CD14-positive monocyte (primary cell): ENCODE measurements at regions not wholly inside any gene's neighbourhood (a gene's known extent, or its start where the extent isn't known, plus 50 kb on each side); places are given as distances from the start of the nearest gene placed in this dataset.

Experiments used
- DNase-seq, 3 donors: peaks; one replicate each; pipeline ENCODE4 v3.0.0-alpha.2; 2011 to 2022
- H2AFZ ChIP-seq: 2 replicates; pipeline ENCODE4 v1.6.0; 2012; ENCODE audit warnings: mild to moderate bottlenecking, low read depth, low read length, inconsistent platforms; ENCODE audit not compliant: insufficient read depth, poor library complexity, severe bottlenecking
- H3K27ac ChIP-seq, 2 donors: 1 replicate in 1 of 2; 2 replicates in 1 of 2; pipeline ENCODE4 v1.5.1; 2012 to 2013; ENCODE audit warnings: low read length in 2 of 2, control low read depth in 1 of 2, inconsistent platforms in 1 of 2, low read depth in 1 of 2, mild to moderate bottlenecking in 1 of 2
- H3K27me3 ChIP-seq, 2 donors: one replicate each; pipeline versions ENCODE4 v1.6.0 to v1.6.1; 2011 to 2013; ENCODE audit warnings: low read length in 2 of 2; ENCODE audit not compliant: control insufficient read depth in 2 of 2, insufficient read depth in 2 of 2
- H3K36me3 ChIP-seq, 2 donors: replicated peaks in 1 of 2; 1 replicate in 1 of 2; 2 replicates in 1 of 2; pipeline versions ENCODE4 v1.5.1 to v1.6.1; 2012 to 2013; ENCODE audit warnings: low read length in 2 of 2, control low read depth in 1 of 2, inconsistent platforms in 1 of 2, mild to moderate bottlenecking in 1 of 2; ENCODE audit not compliant: insufficient read depth in 2 of 2, control insufficient read depth in 1 of 2
- H3K4me1 ChIP-seq, 2 donors: 1 replicate in 1 of 2; 2 replicates in 1 of 2; pipeline versions ENCODE4 v1.5.1 to v1.6.1; 2012 to 2013; ENCODE audit warnings: low read length in 2 of 2, control low read depth in 1 of 2, inconsistent platforms in 1 of 2, mild to moderate bottlenecking in 1 of 2, moderate library complexity in 1 of 2; ENCODE audit not compliant: insufficient read depth in 2 of 2, control insufficient read depth in 1 of 2
- H3K4me2 ChIP-seq: replicated peaks from 2 replicates; pipeline ENCODE3; 2012; ENCODE audit warnings: low read length, moderate library complexity, mild to moderate bottlenecking; ENCODE audit not compliant: poor library complexity, severe bottlenecking; ENCODE audit errors: extremely low read depth
- H3K4me3 ChIP-seq, 3 experiments: fragments of 200-600 bp in 1 of 3; sonication (generic) in 1 of 3; replicated peaks in 1 of 3; 1 replicate in 2 of 3; 2 replicates in 1 of 3; pipeline ENCODE4 v1.5.1; 2011 to 2013; ENCODE audit warnings: low read length in 3 of 3, mild to moderate bottlenecking in 3 of 3, control low read depth in 2 of 3, low read depth in 2 of 3, inconsistent platforms in 1 of 3, moderate library complexity in 1 of 3
- H3K79me2 ChIP-seq: 2 replicates; pipeline ENCODE4 v1.6.0; 2012; ENCODE audit warnings: mild to moderate bottlenecking, control low read depth, inconsistent platforms, low read length, moderate library complexity; ENCODE audit not compliant: insufficient read depth
- H3K9ac ChIP-seq: 2 replicates; pipeline ENCODE4 v1.6.0; 2017; ENCODE audit warnings: low read length, mild to moderate bottlenecking; ENCODE audit not compliant: insufficient read depth, poor library complexity, severe bottlenecking
- H3K9me3 ChIP-seq, 2 donors: replicated peaks in 1 of 2; 1 replicate in 1 of 2; 2 replicates in 1 of 2; pipeline versions ENCODE4 v1.5.1 to v1.6.1; 2012 to 2013; ENCODE audit warnings: low read length in 2 of 2, control low read depth in 1 of 2; ENCODE audit not compliant: control insufficient read depth in 1 of 2, insufficient read depth in 1 of 2
- H4K20me1 ChIP-seq: 2 replicates; pipeline ENCODE4 v1.6.0; 2012; ENCODE audit warnings: mild to moderate bottlenecking, low read length, control low read depth, moderate library complexity; ENCODE audit not compliant: insufficient read depth
- H3K27ac Mint-ChIP-seq, 7 donors: one replicate each; pipeline ENCODE4 v1.8.0; 2020; ENCODE audit warnings: mild to moderate bottlenecking in 7 of 7, mixed read lengths in 7 of 7, moderate library complexity in 6 of 7, inconsistent platforms in 2 of 7
- H3K27me3 Mint-ChIP-seq, 3 donors: one replicate each; pipeline ENCODE4 v1.8.0; 2021 to 2022; ENCODE audit warnings: low read depth in 3 of 3, mild to moderate bottlenecking in 3 of 3, mixed read lengths in 3 of 3, moderate library complexity in 3 of 3, inconsistent platforms in 1 of 3
- H3K36me3 Mint-ChIP-seq, 2 donors: one replicate each; pipeline ENCODE4 v1.8.0; 2020; ENCODE audit warnings: mixed read lengths in 2 of 2, inconsistent platforms in 1 of 2, mild to moderate bottlenecking in 1 of 2
- H3K4me1 Mint-ChIP-seq: one replicate; pipeline ENCODE4 v1.8.0; 2020; ENCODE audit warnings: mild to moderate bottlenecking, mixed read lengths
- H3K4me3 Mint-ChIP-seq, 2 donors: one replicate each; pipeline ENCODE4 v1.8.0; 2020; ENCODE audit warnings: mild to moderate bottlenecking in 2 of 2, mixed read lengths in 2 of 2, moderate library complexity in 1 of 2
- H3K9me3 Mint-ChIP-seq, 7 donors: one replicate each; pipeline ENCODE4 v1.8.0; 2020 to 2022; ENCODE audit warnings: mixed read lengths in 7 of 7, mild to moderate bottlenecking in 6 of 7, moderate library complexity in 6 of 7, inconsistent platforms in 2 of 7
- WGBS: methylation state at CpG from one replicate; pipeline ENCODE4 v1.1.5; 2013; ENCODE audit warnings: missing lambda C conversion rate; ENCODE audit not compliant: insufficient coverage; 5-methylcytosine and 5-hydroxymethylcytosine counted together
- intact Hi-C, 2 donors: fragments of 100-400 bp; cut with micrococcal nuclease; formaldehyde crosslinking; loops; one replicate each; pipeline versions ENCODE4 v1.15.0 to v1.15.1; 2023
- TF ChIP-seq, protein P1 (sequence below): fragments of 200-600 bp; IDR thresholded peaks from one replicate; pipeline ENCODE4 v1.8.0; 2022; ENCODE audit warnings: antibody characterized with exemption, mild to moderate bottlenecking

DNA sequence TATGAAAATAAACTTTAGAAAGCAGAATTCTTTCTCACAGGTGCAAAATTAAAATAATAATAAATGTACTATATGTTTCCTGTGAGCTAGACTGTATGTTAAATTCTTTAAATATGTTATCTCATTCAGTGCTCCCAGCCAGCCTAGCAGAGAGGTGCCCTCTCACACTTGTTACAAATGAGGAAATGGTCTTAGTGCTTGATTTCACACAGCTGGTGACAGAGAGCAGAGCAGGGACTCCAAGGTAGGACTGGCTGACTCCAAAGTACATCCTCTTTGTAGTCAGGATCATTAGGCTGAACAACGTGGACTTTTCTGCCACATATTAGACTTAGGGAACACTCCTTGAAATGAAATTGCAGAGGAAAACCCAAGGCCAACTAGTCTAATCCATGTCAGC is 72.0 kb upstream of the HHIP start:
- Mint-ChIP-seq H3K27me3 (peaks cover 0 to 2% (median 2%) of the 10 kb centered on the region in 3 donors), H3K4me3 (no peak overlapping the region), H3K9me3 (peaks cover 0 to 2% (median 0%) of the 10 kb centered on the region in 7 donors), H3K27ac (no peak overlapping the region), H3K4me1 (no peaks in the 10 kb centered on the region), H3K36me3 (no peaks in the 10 kb centered on the region)
- Histone ChIP-seq H2AFZ (no peak overlapping the region), H3K4me2 (no peak overlapping the region), H3K27me3 (no peaks in the 10 kb centered on the region), H4K20me1 (no peaks in the 10 kb centered on the region), H3K27ac (no peak overlapping the region), H3K79me2 (no peaks in the 10 kb centered on the region), H3K9ac (no peak overlapping the region), H3K36me3 (no peaks in the 10 kb centered on the region), H3K9me3 (no peaks in the 10 kb centered on the region), H3K4me3 (no peak overlapping the region), H3K4me1 (no peaks in the 10 kb centered on the region)
- no peak for DNase-seq
- WGBS, result 0% methylated on average over 1 of the region's 1 CpG
- TF ChIP-seq, protein P1, sequence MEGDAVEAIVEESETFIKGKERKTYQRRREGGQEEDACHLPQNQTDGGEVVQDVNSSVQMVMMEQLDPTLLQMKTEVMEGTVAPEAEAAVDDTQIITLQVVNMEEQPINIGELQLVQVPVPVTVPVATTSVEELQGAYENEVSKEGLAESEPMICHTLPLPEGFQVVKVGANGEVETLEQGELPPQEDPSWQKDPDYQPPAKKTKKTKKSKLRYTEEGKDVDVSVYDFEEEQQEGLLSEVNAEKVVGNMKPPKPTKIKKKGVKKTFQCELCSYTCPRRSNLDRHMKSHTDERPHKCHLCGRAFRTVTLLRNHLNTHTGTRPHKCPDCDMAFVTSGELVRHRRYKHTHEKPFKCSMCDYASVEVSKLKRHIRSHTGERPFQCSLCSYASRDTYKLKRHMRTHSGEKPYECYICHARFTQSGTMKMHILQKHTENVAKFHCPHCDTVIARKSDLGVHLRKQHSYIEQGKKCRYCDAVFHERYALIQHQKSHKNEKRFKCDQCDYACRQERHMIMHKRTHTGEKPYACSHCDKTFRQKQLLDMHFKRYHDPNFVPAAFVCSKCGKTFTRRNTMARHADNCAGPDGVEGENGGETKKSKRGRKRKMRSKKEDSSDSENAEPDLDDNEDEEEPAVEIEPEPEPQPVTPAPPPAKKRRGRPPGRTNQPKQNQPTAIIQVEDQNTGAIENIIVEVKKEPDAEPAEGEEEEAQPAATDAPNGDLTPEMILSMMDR, result no peak
- intact Hi-C loops, result no loop called here

DNA sequence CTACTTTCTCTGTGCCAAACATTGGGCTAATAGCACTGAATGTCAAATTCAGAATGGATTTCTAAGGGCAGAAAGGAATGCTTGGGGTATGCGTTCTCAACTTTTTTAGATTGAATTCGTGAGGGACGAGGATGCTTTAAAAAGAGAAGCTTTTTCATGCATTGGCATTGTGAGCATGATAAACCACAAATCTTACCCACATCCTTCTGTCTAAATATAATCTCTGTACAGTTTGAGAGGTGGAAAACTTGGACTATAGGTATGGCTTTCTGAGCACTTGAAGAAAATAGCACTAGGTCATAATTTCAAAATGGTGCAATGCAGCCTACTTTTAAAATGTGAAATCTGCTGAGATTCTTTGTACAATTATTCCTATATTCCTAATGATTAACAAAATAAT is 71.4 kb upstream of the HHIP start:
- Histone ChIP-seq H3K79me2 (no peaks in the 10 kb centered on the region), H3K27ac (no peak overlapping the region), H3K4me1 (no peaks in the 10 kb centered on the region), H3K36me3 (no peaks in the 10 kb centered on the region), H2AFZ (no peak overlapping the region), H3K27me3 (no peaks in the 10 kb centered on the region), H3K9ac (no peak overlapping the region), H4K20me1 (no peaks in the 10 kb centered on the region), H3K9me3 (no peaks in the 10 kb centered on the region), H3K4me2 (no peak overlapping the region), H3K4me3 (no peak overlapping the region)
- no peak overlapping the region for H3K27ac Mint-ChIP-seq
- H3K27me3 Mint-ChIP-seq, result peaks cover 0 to 2% (median 2%) of the 10 kb centered on the region in 3 donors
- WGBS, result no CpG with 5 or more reads among the region's 3 CpGs
- intact Hi-C loops, result no loop called here
- TF ChIP-seq, protein P1, result no peak
- no peak overlapping the region for H3K4me3 Mint-ChIP-seq
- H3K4me1 Mint-ChIP-seq, result no peaks in the 10 kb centered on the region
- H3K36me3 Mint-ChIP-seq, result no peaks in the 10 kb centered on the region
- peaks cover 0 to 3% (median 0%) of the 10 kb centered on the region in 7 donors for H3K9me3 Mint-ChIP-seq
- no peak for DNase-seq
